Gastroesophageal sphincter (tissue), 4 donors: ENCODE measurements at regions not wholly inside any gene's neighbourhood (a gene's known extent, or its start where the extent isn't known, plus 50 kb on each side); places are given as distances from the start of the nearest gene placed in this dataset.

Source experiments
- ATAC-seq: fragments of 150-250 bp; one replicate; pipeline ENCODE4 v1.9.1; 2016; ENCODE audit warnings: mild to moderate bottlenecking, moderate library complexity
- H3K27ac ChIP-seq, 4 donors: fragments of 200-600 bp; sonication (generic) in 3 of 4; 1 replicate in 3 of 4; 2 replicates in 1 of 4; pipeline ENCODE4 v1.5.1; 2016 to 2019
- H3K27me3 ChIP-seq: fragments of 200-600 bp; sonication (generic); one replicate; pipeline ENCODE4 v1.5.1; 2019
- H3K36me3 ChIP-seq, 2 donors: fragments of 200-600 bp; sonication (generic); one replicate each; pipeline ENCODE4 v1.5.1; 2019; ENCODE audit warnings: control low read depth in 1 of 2
- H3K4me1 ChIP-seq, 3 donors: fragments of 200-600 bp; sonication (generic); 1 replicate in 2 of 3; 2 replicates in 1 of 3; pipeline ENCODE4 v1.5.1; 2016 to 2019; ENCODE audit warnings: control low read depth in 2 of 3
- H3K4me3 ChIP-seq, 2 donors: fragments of 200-600 bp; sonication (generic); one replicate each; pipeline ENCODE4 v1.5.1; 2019; ENCODE audit warnings: mild to moderate bottlenecking in 1 of 2, moderate library complexity in 1 of 2
- H3K9me3 ChIP-seq, 3 donors: fragments of 200-600 bp; sonication (generic); one replicate each; pipeline ENCODE4 v1.5.1; 2017 to 2019; ENCODE audit warnings: control low read depth in 2 of 3
- CTCF ChIP-seq, 4 experiments: fragments of 200-600 bp in 2 of 4; fragments of 450-650 bp in 2 of 4; sonication (generic) in 1 of 4; IDR thresholded peaks; one replicate each; pipeline ENCODE4 v1.5.1; 2017 to 2019; ENCODE audit warnings: antibody characterized with exemption in 4 of 4, mild to moderate bottlenecking in 2 of 4, moderate library complexity in 2 of 4
- EP300 ChIP-seq: sonication (generic); formaldehyde crosslinking; IDR thresholded peaks from one replicate; pipeline ENCODE4 v1.6.1; 2017; ENCODE audit warnings: antibody characterized with exemption, mild to moderate bottlenecking
- POLR2A ChIP-seq, 2 donors: fragments of 450-650 bp; IDR thresholded peaks; one replicate each; pipeline ENCODE4 v1.6.1; 2017; ENCODE audit warnings: antibody characterized with exemption in 2 of 2, mild to moderate bottlenecking in 2 of 2, moderate library complexity in 1 of 2
- POLR2AphosphoS5 ChIP-seq: sonication (generic); formaldehyde crosslinking; IDR thresholded peaks from one replicate; pipeline ENCODE4 v1.6.1; 2017; ENCODE audit warnings: antibody characterized with exemption
- WGBS, 2 donors: methylation state at CpG; one replicate each; pipeline ENCODE4 v1.1.5; 2018; ENCODE audit warnings: low coverage in 1 of 2; 5-methylcytosine and 5-hydroxymethylcytosine counted together

- no peak for ATAC-seq
- Histone ChIP-seq H3K36me3 (no peaks in the 10 kb centered on the region), H3K4me3 (no peak overlapping the region), H3K4me1 (no peaks in the 10 kb centered on the region), H3K27me3 (no peaks in the 10 kb centered on the region), H3K9me3 (no peaks in the 10 kb centered on the region), H3K27ac (no peak overlapping the region)
- no peak for TF ChIP-seq EP300
- TF ChIP-seq POLR2A (IDR thresholded peaks at IDR 0.05) = no peak
- no peak for TF ChIP-seq POLR2AphosphoS5
- TF ChIP-seq CTCF (IDR thresholded peaks at IDR 0.05) = no peak
- WGBS, 2 donors = 73 to 75% methylated on average over 1 of the region's 1 CpG
Measured at GRCh38 chr4:163762741-163763140, 268.3 kb downstream of the TMA16 start.

GRCh38 chr4:163764569-163764968 is 270.1 kb downstream of the TMA16 start:
- no peaks in the 10 kb centered on the region for H3K27me3 ChIP-seq
- H3K36me3 ChIP-seq = no peaks in the 10 kb centered on the region
- H3K27ac ChIP-seq = no peak overlapping the region
- no peaks in the 10 kb centered on the region for H3K4me1 ChIP-seq
- 74 to 75% methylated on average over 2 of the region's 2 CpGs for WGBS, 2 donors
- ATAC-seq = no peak
- no peak overlapping the region for H3K4me3 ChIP-seq
- no peak for TF ChIP-seq POLR2A (IDR thresholded peaks at IDR 0.05)
- no peak for TF ChIP-seq CTCF (IDR thresholded peaks at IDR 0.05)
- TF ChIP-seq EP300 = no peak
- no peak for TF ChIP-seq POLR2AphosphoS5
- no peaks in the 10 kb centered on the region for H3K9me3 ChIP-seq

GRCh38 chr4:163768014-163768413 is 273.5 kb downstream of the TMA16 start:
- H3K4me3 ChIP-seq = no peak overlapping the region
- H3K27me3 ChIP-seq = no peaks in the 10 kb centered on the region
- 46 to 58% methylated on average over 3 of the region's 3 CpGs for WGBS, 2 donors
- H3K9me3 ChIP-seq = no peaks in the 10 kb centered on the region
- no peaks in the 10 kb centered on the region for H3K4me1 ChIP-seq
- no peaks in the 10 kb centered on the region for H3K36me3 ChIP-seq
- no peak for TF ChIP-seq POLR2AphosphoS5
- TF ChIP-seq POLR2A (IDR thresholded peaks at IDR 0.05) = no peak
- TF ChIP-seq EP300 = no peak
- TF ChIP-seq CTCF (IDR thresholded peaks at IDR 0.05) = no peak
- no peak for ATAC-seq
- H3K27ac ChIP-seq = no peak overlapping the region

- 90% methylated on average over 1 of the region's 1 CpG; no CpG with 5 or more reads in 1 of the 2 donors for WGBS, 2 donors
Measured at GRCh38 chr4:163772238-163772637, 277.7 kb downstream of the TMA16 start.

More at GRCh38 chr4:163772238-163772637, 277.7 kb downstream of the TMA16 start:
- TF ChIP-seq EP300 (no peak), POLR2AphosphoS5 (no peak), POLR2A (IDR thresholded peaks at IDR 0.05) (no peak), CTCF (IDR thresholded peaks at IDR 0.05) (no peak)
- Histone ChIP-seq H3K27me3 (no peaks in the 10 kb centered on the region), H3K27ac (no peak overlapping the region), H3K4me1 (no peaks in the 10 kb centered on the region), H3K4me3 (no peak overlapping the region), H3K9me3 (no peaks in the 10 kb centered on the region), H3K36me3 (no peaks in the 10 kb centered on the region)
- ATAC-seq = no peak
